ENCODE measurements at regions not wholly inside any gene's neighbourhood (a gene's known extent, or its start where the extent isn't known, plus 50 kb on each side); places are given as distances from the start of the nearest gene placed in this dataset.

DNA sequence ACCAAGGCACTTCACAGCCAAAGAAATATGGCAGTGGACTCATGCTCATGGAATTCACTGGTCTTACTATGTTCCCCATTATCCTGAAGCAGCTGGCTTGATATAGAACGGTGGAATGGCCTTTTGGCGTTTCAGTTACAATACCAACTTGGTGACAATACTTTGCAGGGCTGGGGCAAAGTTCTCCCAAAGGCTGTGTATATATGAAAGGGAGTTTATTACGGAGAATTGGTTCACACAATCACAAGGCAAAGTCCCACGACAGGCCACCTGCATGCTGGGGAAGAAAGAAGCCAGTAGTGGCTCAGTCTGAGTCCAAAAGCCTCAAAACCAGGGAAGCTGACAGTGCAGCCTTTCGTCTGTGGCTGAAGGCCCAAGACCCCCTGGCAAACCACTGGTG lies 50.8 kb upstream of the SMARCAD1 start:
- TF ChIP-seq, protein P1, sequence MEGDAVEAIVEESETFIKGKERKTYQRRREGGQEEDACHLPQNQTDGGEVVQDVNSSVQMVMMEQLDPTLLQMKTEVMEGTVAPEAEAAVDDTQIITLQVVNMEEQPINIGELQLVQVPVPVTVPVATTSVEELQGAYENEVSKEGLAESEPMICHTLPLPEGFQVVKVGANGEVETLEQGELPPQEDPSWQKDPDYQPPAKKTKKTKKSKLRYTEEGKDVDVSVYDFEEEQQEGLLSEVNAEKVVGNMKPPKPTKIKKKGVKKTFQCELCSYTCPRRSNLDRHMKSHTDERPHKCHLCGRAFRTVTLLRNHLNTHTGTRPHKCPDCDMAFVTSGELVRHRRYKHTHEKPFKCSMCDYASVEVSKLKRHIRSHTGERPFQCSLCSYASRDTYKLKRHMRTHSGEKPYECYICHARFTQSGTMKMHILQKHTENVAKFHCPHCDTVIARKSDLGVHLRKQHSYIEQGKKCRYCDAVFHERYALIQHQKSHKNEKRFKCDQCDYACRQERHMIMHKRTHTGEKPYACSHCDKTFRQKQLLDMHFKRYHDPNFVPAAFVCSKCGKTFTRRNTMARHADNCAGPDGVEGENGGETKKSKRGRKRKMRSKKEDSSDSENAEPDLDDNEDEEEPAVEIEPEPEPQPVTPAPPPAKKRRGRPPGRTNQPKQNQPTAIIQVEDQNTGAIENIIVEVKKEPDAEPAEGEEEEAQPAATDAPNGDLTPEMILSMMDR (IDR thresholded peaks at IDR 0.05; ENCODE audit: insufficient read depth, low read length, missing control alignments), result no peak
- CTCF ChIA-PET, result no interaction called here
- POLR2A ChIA-PET, result no interaction called here
- no peak for DNase-seq (ENCODE audit: low read depth, low spot score)
- H3K4me3 ChIP-seq (ENCODE audit: low read depth, low read length), result no peak overlapping the region
